ENCODE measurements at regions not wholly inside any gene's neighbourhood (a gene's known extent, or its start where the extent isn't known, plus 50 kb on each side); places are given as distances from the start of the nearest gene placed in this dataset.

- ChIA-PET POLR2A (ENCODE audit: unreplicated experiment) (no interaction called here), CTCF (no interaction called here)
- H3K27ac ChIP-seq: no peak overlapping the region
- TF ChIP-seq, protein P1, sequence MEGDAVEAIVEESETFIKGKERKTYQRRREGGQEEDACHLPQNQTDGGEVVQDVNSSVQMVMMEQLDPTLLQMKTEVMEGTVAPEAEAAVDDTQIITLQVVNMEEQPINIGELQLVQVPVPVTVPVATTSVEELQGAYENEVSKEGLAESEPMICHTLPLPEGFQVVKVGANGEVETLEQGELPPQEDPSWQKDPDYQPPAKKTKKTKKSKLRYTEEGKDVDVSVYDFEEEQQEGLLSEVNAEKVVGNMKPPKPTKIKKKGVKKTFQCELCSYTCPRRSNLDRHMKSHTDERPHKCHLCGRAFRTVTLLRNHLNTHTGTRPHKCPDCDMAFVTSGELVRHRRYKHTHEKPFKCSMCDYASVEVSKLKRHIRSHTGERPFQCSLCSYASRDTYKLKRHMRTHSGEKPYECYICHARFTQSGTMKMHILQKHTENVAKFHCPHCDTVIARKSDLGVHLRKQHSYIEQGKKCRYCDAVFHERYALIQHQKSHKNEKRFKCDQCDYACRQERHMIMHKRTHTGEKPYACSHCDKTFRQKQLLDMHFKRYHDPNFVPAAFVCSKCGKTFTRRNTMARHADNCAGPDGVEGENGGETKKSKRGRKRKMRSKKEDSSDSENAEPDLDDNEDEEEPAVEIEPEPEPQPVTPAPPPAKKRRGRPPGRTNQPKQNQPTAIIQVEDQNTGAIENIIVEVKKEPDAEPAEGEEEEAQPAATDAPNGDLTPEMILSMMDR (conservative IDR thresholded peaks at IDR 0.05): no peak
- TF ChIP-seq EZH2 (IDR thresholded peaks at IDR 0.05; ENCODE audit: low read depth): no peak
- no peaks in the 10 kb centered on the region for H3F3A ChIP-seq (ENCODE audit: insufficient read depth, low read depth)
- H2AFZ ChIP-seq: no peak overlapping the region
- intact Hi-C loops (cut with micrococcal nuclease; ENCODE audit: unreplicated experiment): no loop called here
- H3K27me3 ChIP-seq (ENCODE audit: insufficient read depth, low read depth): no peaks in the 10 kb centered on the region
- H3K4me1 ChIP-seq (replicated peaks; ENCODE audit: insufficient read depth): no peaks in the 10 kb centered on the region
- no peaks in the 10 kb centered on the region for H3K9me3 ChIP-seq (ENCODE audit: insufficient read depth, low read depth)
- no TSS peak for BruUV-seq (replicated peaks)
- no peak overlapping the region for H3K4me3 ChIP-seq
- no peaks in the 10 kb centered on the region for H3K36me3 ChIP-seq (ENCODE audit: low read depth)
- H3K79me2 ChIP-seq (ENCODE audit: low read depth): no peaks in the 10 kb centered on the region
- no peak for DNase-seq
- no peak overlapping the region for H3K4me2 ChIP-seq
- no peaks in the 10 kb centered on the region for H3K9me2 ChIP-seq (ENCODE audit: insufficient read depth)
- no peaks in the 10 kb centered on the region for H4K20me1 ChIP-seq (ENCODE audit: insufficient read depth)
Observed at GRCh38 chr9:81470864-81471263, 218.5 kb downstream of the TLE1 start.

DNA sequence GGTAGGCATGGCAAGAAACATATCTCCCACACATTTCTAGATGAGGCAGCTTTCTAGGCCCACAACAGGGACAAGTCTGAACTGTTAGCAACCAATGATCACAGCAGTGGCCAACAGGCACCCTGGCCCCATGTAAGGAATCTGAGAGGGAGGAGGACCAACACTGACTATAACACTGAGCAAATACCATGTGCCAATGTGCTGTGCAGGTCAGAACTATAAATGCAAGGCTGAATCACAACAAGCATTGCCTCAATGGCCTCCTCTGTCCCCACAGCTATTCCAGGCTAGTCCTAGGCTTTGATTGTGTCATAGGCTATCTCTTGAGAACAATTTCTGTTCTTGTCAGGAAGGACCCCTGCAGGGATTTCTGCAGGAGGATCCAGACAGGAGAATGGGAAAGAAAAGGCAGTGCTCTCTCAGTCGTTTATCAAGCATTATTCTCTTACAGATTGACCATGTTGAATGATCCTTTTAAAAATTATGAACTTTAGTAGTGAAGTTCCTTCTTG lies 221.2 kb downstream of the TLE1 start:
- intact Hi-C loops (cut with micrococcal nuclease; ENCODE audit: unreplicated experiment): no loop called here
- H4K20me1 ChIP-seq (ENCODE audit: insufficient read depth): no peaks in the 10 kb centered on the region
- H3K79me2 ChIP-seq (ENCODE audit: low read depth): no peaks in the 10 kb centered on the region
- no TSS peak for BruUV-seq (replicated peaks)
- ChIA-PET CTCF (no interaction called here), POLR2A (ENCODE audit: unreplicated experiment) (no interaction called here)
- no peak overlapping the region for H2AFZ ChIP-seq
- no peaks in the 10 kb centered on the region for H3F3A ChIP-seq (ENCODE audit: insufficient read depth, low read depth)
- no peaks in the 10 kb centered on the region for H3K9me2 ChIP-seq (ENCODE audit: insufficient read depth)
- no peak overlapping the region for H3K4me3 ChIP-seq
- H3K9me3 ChIP-seq (ENCODE audit: insufficient read depth, low read depth): no peaks in the 10 kb centered on the region
- H3K4me1 ChIP-seq (replicated peaks; ENCODE audit: insufficient read depth): no peaks in the 10 kb centered on the region
- no peak overlapping the region for H3K4me2 ChIP-seq
- DNase-seq: no peak
- no peaks in the 10 kb centered on the region for H3K36me3 ChIP-seq (ENCODE audit: low read depth)
- no peak overlapping the region for H3K27ac ChIP-seq
- TF ChIP-seq, protein P1 (conservative IDR thresholded peaks at IDR 0.05): no peak
- no peak for TF ChIP-seq EZH2 (IDR thresholded peaks at IDR 0.05; ENCODE audit: low read depth)
- no peaks in the 10 kb centered on the region for H3K27me3 ChIP-seq (ENCODE audit: insufficient read depth, low read depth)

DNA sequence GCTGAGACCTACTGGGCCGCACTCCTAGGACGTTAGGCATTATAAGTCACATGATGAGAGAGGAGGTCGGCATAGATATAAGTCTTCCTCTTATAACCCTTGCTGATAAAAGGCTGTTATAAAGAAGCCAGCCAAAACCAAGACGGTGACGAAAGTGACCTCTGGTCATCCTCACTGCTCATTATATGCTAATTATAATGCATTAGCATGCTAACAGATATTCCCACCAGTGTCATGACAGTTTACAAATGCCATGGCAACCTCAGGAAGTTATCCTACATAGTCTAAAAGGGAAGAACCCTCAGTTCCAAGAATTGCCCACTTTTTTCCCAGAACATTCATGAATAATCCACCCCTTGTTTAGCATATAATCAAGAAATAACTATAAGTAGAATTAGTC lies 222.4 kb downstream of the TLE1 start:
- Histone ChIP-seq H3K9me3 (ENCODE audit: insufficient read depth, low read depth) (no peaks in the 10 kb centered on the region), H4K20me1 (ENCODE audit: insufficient read depth) (no peaks in the 10 kb centered on the region), H3K4me2 (no peak overlapping the region), H3K27me3 (ENCODE audit: insufficient read depth, low read depth) (no peaks in the 10 kb centered on the region), H3K79me2 (ENCODE audit: low read depth) (no peaks in the 10 kb centered on the region), H3K9me2 (ENCODE audit: insufficient read depth) (no peaks in the 10 kb centered on the region), H3K4me1 (replicated peaks; ENCODE audit: insufficient read depth) (no peaks in the 10 kb centered on the region), H3F3A (ENCODE audit: insufficient read depth, low read depth) (no peaks in the 10 kb centered on the region), H2AFZ (no peak overlapping the region), H3K27ac (no peak overlapping the region), H3K4me3 (no peak overlapping the region), H3K36me3 (ENCODE audit: low read depth) (no peaks in the 10 kb centered on the region)
- BruUV-seq (replicated peaks): no TSS peak
- CTCF ChIA-PET: no interaction called here
- TF ChIP-seq EZH2 (IDR thresholded peaks at IDR 0.05; ENCODE audit: low read depth): no peak
- TF ChIP-seq, protein P1 (conservative IDR thresholded peaks at IDR 0.05): no peak
- no peak for DNase-seq
- POLR2A ChIA-PET (ENCODE audit: unreplicated experiment): no interaction called here
- intact Hi-C loops (cut with micrococcal nuclease; ENCODE audit: unreplicated experiment): no loop called here
